Activated CD8-positive, alpha-beta T cell treated with anti-CD3 and anti-CD28 coated beads for 36 hours (primary cell): ENCODE measurements at regions not wholly inside any gene's neighbourhood (a gene's known extent, or its start where the extent isn't known, plus 50 kb on each side); places are given as distances from the start of the nearest gene placed in this dataset.

Experiments used
- ATAC-seq: fragments of 200-7000 bp; cut with Tn5 transposase; one replicate; pipeline ENCODE4 v1.10.0; 2021; ENCODE audit warnings: mild to moderate bottlenecking, moderate library complexity
- CTCF ChIA-PET: fragments of 350-600 bp; sonication (Branson Sonifier 250); formaldehyde crosslinking; loops from one replicate; lab custom pipeline; 2021; ENCODE audit warnings: antibody characterized with exemption; lab: Charles Lee
- POLR2A ChIA-PET: fragments of 350-600 bp; sonication (Branson Sonifier 250); formaldehyde crosslinking; loops from one replicate; lab custom pipeline; 2021; ENCODE audit warnings: antibody characterized with exemption; lab: Charles Lee
- DNase-seq: peaks from one replicate; pipeline ENCODE4 v3.0.0-alpha.2; 2020
- H3K27ac Mint-ChIP-seq: one replicate; pipeline ENCODE4 v1.8.0; 2021; ENCODE audit warnings: mild to moderate bottlenecking, mixed read lengths
- H3K27me3 Mint-ChIP-seq: one replicate; pipeline ENCODE4 v1.8.0; 2021; ENCODE audit warnings: mixed read lengths
- H3K36me3 Mint-ChIP-seq: one replicate; pipeline ENCODE4 v1.8.0; 2021; ENCODE audit warnings: low read depth, mixed read lengths
- H3K4me1 Mint-ChIP-seq: one replicate; pipeline ENCODE4 v1.8.0; 2021; ENCODE audit warnings: low read depth, mixed read lengths
- H3K4me3 Mint-ChIP-seq: one replicate; pipeline ENCODE4 v1.8.0; 2021; ENCODE audit warnings: mild to moderate bottlenecking, moderate library complexity, mixed read lengths
- H3K9me3 Mint-ChIP-seq: one replicate; pipeline ENCODE4 v1.8.0; 2021; ENCODE audit warnings: mixed read lengths
- CTCF ChIP-seq: fragments of 200-600 bp; IDR thresholded peaks from one replicate; pipeline ENCODE4 v1.8.0; 2022; ENCODE audit warnings: antibody characterized with exemption, mild to moderate bottlenecking
- intact Hi-C: fragments of 100-400 bp; cut with micrococcal nuclease; formaldehyde crosslinking; loops from one replicate; pipeline ENCODE4 v1.10.0; 2022

- intact Hi-C loops, result no loop called here
- no peak for ATAC-seq
- Mint-ChIP-seq H3K9me3 (no peaks in the 10 kb centered on the region), H3K4me1 (no peaks in the 10 kb centered on the region), H3K27ac (no peak overlapping the region), H3K27me3 (peaks cover 18% of the 10 kb centered on the region), H3K36me3 (no peaks in the 10 kb centered on the region), H3K4me3 (no peak overlapping the region)
- ChIA-PET POLR2A (interaction anchor here (1.0 to 1.1 kb wide), 2 partner anchors 20 to 186 kb away, joined by 3 read pairs; no protein-coding TSS in a partner anchor), CTCF (interaction anchor here (1.6 to 2.2 kb wide), 2 partner anchors 15 to 19 kb away, joined by 4 to 8 read pairs; no protein-coding TSS in a partner anchor)
- no peak for TF ChIP-seq CTCF
- DNase-seq, result no peak
Observed at GRCh38 chr1:221416142-221416541, 325.7 kb downstream of the DUSP10 start.

- POLR2A ChIA-PET, result interaction anchor here (1.0 kb wide), 1 partner anchor 186 kb away, joined by 3 read pairs; no protein-coding TSS in a partner anchor
- intact Hi-C loops, result no loop called here
- no peak overlapping the region for H3K27ac Mint-ChIP-seq
- no peaks in the 10 kb centered on the region for H3K36me3 Mint-ChIP-seq
- H3K27me3 Mint-ChIP-seq, result peaks cover 18% of the 10 kb centered on the region
- no peak for TF ChIP-seq CTCF
- H3K4me3 Mint-ChIP-seq, result no peak overlapping the region
- H3K4me1 Mint-ChIP-seq, result no peaks in the 10 kb centered on the region
- no peak for ATAC-seq
- CTCF ChIA-PET, result interaction anchor here (1.6 to 2.2 kb wide), 2 partner anchors 15 to 18 kb away, joined by 4 to 8 read pairs; no protein-coding TSS in a partner anchor
- no peaks in the 10 kb centered on the region for H3K9me3 Mint-ChIP-seq
- no peak for DNase-seq
Observed at GRCh38 chr1:221416723-221417122, 325.2 kb downstream of the DUSP10 start.

- Mint-ChIP-seq H3K27ac (no peak overlapping the region), H3K27me3 (peaks cover 21% of the 10 kb centered on the region), H3K36me3 (no peaks in the 10 kb centered on the region), H3K9me3 (no peaks in the 10 kb centered on the region), H3K4me1 (no peaks in the 10 kb centered on the region), H3K4me3 (no peak overlapping the region)
- TF ChIP-seq CTCF, result no peak
- CTCF ChIA-PET, result interaction anchor here (1.1 kb wide), 1 partner anchor 18 kb away, joined by 3 read pairs; no protein-coding TSS in a partner anchor
- POLR2A ChIA-PET, result no interaction called here
- intact Hi-C loops, result no loop called here
- no peak for DNase-seq
- ATAC-seq, result no peak
Observed at GRCh38 chr1:221418346-221418745, 323.5 kb downstream of the DUSP10 start.

GRCh38 chr1:221419513-221420095 lies 322.3 kb downstream of the DUSP10 start:
- intact Hi-C loops, result no loop called here

More at GRCh38 chr1:221419513-221420095, 322.3 kb downstream of the DUSP10 start:
- H3K27me3 Mint-ChIP-seq, result peaks cover 19% of the 10 kb centered on the region
- ChIA-PET CTCF (no interaction called here), POLR2A (no interaction called here)
- no peak overlapping the region for H3K4me3 Mint-ChIP-seq
- no peaks in the 10 kb centered on the region for H3K4me1 Mint-ChIP-seq
- ATAC-seq (no peak), DNase-seq (no peak)
- H3K9me3 Mint-ChIP-seq, result no peaks in the 10 kb centered on the region
- H3K27ac Mint-ChIP-seq, result no peak overlapping the region
- no peak for TF ChIP-seq CTCF
- no peaks in the 10 kb centered on the region for H3K36me3 Mint-ChIP-seq
